ENCODE measurements at regions not wholly inside any gene's neighbourhood (a gene's known extent, or its start where the extent isn't known, plus 50 kb on each side); places are given as distances from the start of the nearest gene placed in this dataset.

GRCh38 chrX:6679550-6679949 is 144.6 kb upstream of the VCX3A start:
- no peak for TF ChIP-seq NFIC (IDR thresholded peaks at IDR 0.05)

DNA sequence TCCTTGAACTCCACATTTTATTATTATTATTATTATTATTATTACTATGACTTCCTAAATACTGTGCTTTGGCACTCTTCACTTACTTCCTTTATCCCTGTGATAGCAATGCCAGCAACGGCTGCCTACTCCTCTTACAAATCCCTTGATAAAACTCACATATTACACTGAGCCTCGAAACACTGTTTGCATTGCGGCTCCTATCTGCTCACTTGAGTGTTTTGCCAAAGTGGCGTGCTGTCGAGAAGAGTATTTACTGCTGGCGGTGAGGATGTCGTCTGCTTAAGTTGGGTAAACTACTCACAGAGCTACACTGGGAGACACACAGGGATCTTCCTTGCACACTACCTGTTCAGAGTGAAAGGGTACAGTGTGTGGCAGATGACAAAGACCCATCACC is 143.4 kb upstream of the VCX3A start:
- TF ChIP-seq, protein P1, sequence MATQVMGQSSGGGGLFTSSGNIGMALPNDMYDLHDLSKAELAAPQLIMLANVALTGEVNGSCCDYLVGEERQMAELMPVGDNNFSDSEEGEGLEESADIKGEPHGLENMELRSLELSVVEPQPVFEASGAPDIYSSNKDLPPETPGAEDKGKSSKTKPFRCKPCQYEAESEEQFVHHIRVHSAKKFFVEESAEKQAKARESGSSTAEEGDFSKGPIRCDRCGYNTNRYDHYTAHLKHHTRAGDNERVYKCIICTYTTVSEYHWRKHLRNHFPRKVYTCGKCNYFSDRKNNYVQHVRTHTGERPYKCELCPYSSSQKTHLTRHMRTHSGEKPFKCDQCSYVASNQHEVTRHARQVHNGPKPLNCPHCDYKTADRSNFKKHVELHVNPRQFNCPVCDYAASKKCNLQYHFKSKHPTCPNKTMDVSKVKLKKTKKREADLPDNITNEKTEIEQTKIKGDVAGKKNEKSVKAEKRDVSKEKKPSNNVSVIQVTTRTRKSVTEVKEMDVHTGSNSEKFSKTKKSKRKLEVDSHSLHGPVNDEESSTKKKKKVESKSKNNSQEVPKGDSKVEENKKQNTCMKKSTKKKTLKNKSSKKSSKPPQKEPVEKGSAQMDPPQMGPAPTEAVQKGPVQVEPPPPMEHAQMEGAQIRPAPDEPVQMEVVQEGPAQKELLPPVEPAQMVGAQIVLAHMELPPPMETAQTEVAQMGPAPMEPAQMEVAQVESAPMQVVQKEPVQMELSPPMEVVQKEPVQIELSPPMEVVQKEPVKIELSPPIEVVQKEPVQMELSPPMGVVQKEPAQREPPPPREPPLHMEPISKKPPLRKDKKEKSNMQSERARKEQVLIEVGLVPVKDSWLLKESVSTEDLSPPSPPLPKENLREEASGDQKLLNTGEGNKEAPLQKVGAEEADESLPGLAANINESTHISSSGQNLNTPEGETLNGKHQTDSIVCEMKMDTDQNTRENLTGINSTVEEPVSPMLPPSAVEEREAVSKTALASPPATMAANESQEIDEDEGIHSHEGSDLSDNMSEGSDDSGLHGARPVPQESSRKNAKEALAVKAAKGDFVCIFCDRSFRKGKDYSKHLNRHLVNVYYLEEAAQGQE (IDR thresholded peaks at IDR 0.05; ENCODE audit: low read depth) = no peak
- no peak for TF ChIP-seq TEAD4 (IDR thresholded peaks at IDR 0.05)
- no peak for TF ChIP-seq EGR1 (IDR thresholded peaks at IDR 0.05)
- TF ChIP-seq ZBTB7A (IDR thresholded peaks at IDR 0.05; ENCODE audit: low read depth) = no peak
- no peak for TF ChIP-seq MAX (IDR thresholded peaks at IDR 0.05)
- no peak for TF ChIP-seq TAF1 (IDR thresholded peaks at IDR 0.05; ENCODE audit: low read depth)
- no peak for TF ChIP-seq FOXM1 (IDR thresholded peaks at IDR 0.05; ENCODE audit: borderline replicate concordance, low read depth)
- TF ChIP-seq EP300 (IDR thresholded peaks at IDR 0.05; ENCODE audit: borderline replicate concordance) = no peak
- TF ChIP-seq TCF12 (IDR thresholded peaks at IDR 0.05; ENCODE audit: low read depth) = no peak
- TF ChIP-seq CEBPB (IDR thresholded peaks at IDR 0.05) = no peak
- no peak for TF ChIP-seq RAD21 (IDR thresholded peaks at IDR 0.05; ENCODE audit: low read depth)

DNA sequence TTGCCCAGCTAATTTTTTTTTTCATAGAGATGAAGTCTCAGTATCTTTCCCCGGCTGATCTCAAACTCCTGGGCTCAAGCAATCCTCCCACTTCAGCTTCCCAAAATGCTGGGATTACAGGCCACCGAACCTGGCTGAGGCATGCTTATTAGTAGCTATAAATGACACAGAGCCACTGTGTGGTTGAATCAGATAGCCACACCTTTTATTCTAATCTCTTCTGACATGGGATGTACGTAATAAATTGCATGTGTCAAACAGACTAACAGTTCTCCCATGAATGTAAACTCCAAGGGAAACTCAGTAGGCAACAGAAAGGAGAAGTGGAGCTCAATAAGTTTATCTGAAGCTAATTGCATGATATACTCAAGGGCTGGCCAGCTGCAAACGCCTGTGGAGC is 139.8 kb upstream of the VCX3A start:
- TF ChIP-seq RAD21 (IDR thresholded peaks at IDR 0.05; ENCODE audit: low read depth) = no peak
- no peak for TF ChIP-seq FOXM1 (IDR thresholded peaks at IDR 0.05; ENCODE audit: borderline replicate concordance, low read depth)
- TF ChIP-seq CEBPB (IDR thresholded peaks at IDR 0.05) = no peak
- no peak for TF ChIP-seq NFIC (IDR thresholded peaks at IDR 0.05)
- TF ChIP-seq CREB1 (IDR thresholded peaks at IDR 0.05; ENCODE audit: low read depth) = no peak
- TF ChIP-seq TEAD4 (IDR thresholded peaks at IDR 0.05) = no peak
- TF ChIP-seq, protein P1 (IDR thresholded peaks at IDR 0.05; ENCODE audit: low read depth) = no peak
- TF ChIP-seq YY1 (IDR thresholded peaks at IDR 0.05; ENCODE audit: low read depth) = no peak
- no peak for TF ChIP-seq EP300 (IDR thresholded peaks at IDR 0.05; ENCODE audit: borderline replicate concordance)
- TF ChIP-seq ZBTB7A (IDR thresholded peaks at IDR 0.05; ENCODE audit: low read depth) = no peak
- TF ChIP-seq USF1 (IDR thresholded peaks at IDR 0.05) = no peak
- no peak for TF ChIP-seq MAX (IDR thresholded peaks at IDR 0.05)
- no peak for TF ChIP-seq TAF1 (IDR thresholded peaks at IDR 0.05; ENCODE audit: low read depth)
- TF ChIP-seq TCF12 (IDR thresholded peaks at IDR 0.05; ENCODE audit: low read depth) = no peak
- TF ChIP-seq EGR1 (IDR thresholded peaks at IDR 0.05) = no peak

- TF ChIP-seq YY1 (IDR thresholded peaks at IDR 0.05; ENCODE audit: low read depth) (no peak), CEBPB (IDR thresholded peaks at IDR 0.05) (no peak), CREB1 (IDR thresholded peaks at IDR 0.05; ENCODE audit: low read depth) (no peak), MAX (IDR thresholded peaks at IDR 0.05) (no peak), NFIC (IDR thresholded peaks at IDR 0.05) (no peak), ZBTB7A (IDR thresholded peaks at IDR 0.05; ENCODE audit: low read depth) (no peak), EGR1 (IDR thresholded peaks at IDR 0.05) (no peak), RAD21 (IDR thresholded peaks at IDR 0.05; ENCODE audit: low read depth) (no peak), TCF12 (IDR thresholded peaks at IDR 0.05; ENCODE audit: low read depth) (no peak), TEAD4 (IDR thresholded peaks at IDR 0.05) (no peak), FOXM1 (IDR thresholded peaks at IDR 0.05; ENCODE audit: borderline replicate concordance, low read depth) (no peak), TAF1 (IDR thresholded peaks at IDR 0.05; ENCODE audit: low read depth) (no peak), EP300 (IDR thresholded peaks at IDR 0.05; ENCODE audit: borderline replicate concordance) (no peak)
- TF ChIP-seq, protein P1 (IDR thresholded peaks at IDR 0.05; ENCODE audit: low read depth) = no peak
Measured at GRCh38 chrX:6667048-6667768, 132.3 kb upstream of the VCX3A start.
